Psoas muscle (tissue), 7 donors: ENCODE measurements at regions not wholly inside any gene's neighbourhood (a gene's known extent, or its start where the extent isn't known, plus 50 kb on each side); places are given as distances from the start of the nearest gene placed in this dataset.
A peak's percentile ranks its signal among the peaks of the same experiment; 100 is the strongest.

Source experiments
- ATAC-seq, 4 donors: fragments of 200-7000 bp; cut with Tn5 transposase; one replicate each; pipeline ENCODE4 v1.9.1; 2020; ENCODE audit warnings: moderate library complexity in 3 of 4, mild to moderate bottlenecking in 2 of 4
- DNase-seq, 2 donors: peaks; one replicate each; pipeline ENCODE4 v3.0.0-alpha.2; 2020
- H3K27ac ChIP-seq: fragments of 200-600 bp; one replicate; pipeline ENCODE4 v1.8.0; 2022
- H3K27me3 ChIP-seq, 3 donors: fragments of 200-600 bp in 1 of 3; one replicate each; pipeline versions ENCODE4 v1.6.1 to v1.8.0; 2013 to 2022; ENCODE audit warnings: low read length in 2 of 3, mild to moderate bottlenecking in 2 of 3, moderate library complexity in 1 of 3; ENCODE audit not compliant: insufficient read depth in 3 of 3
- H3K36me3 ChIP-seq, 2 donors: fragments of 200-600 bp in 1 of 2; one replicate each; pipeline versions ENCODE4 v1.6.1 to v1.8.0; 2013 to 2022; ENCODE audit warnings: low read depth in 1 of 2, mild to moderate bottlenecking in 1 of 2, moderate library complexity in 1 of 2; ENCODE audit not compliant: insufficient read depth in 1 of 2
- H3K4me1 ChIP-seq: fragments of 200-600 bp; one replicate; pipeline ENCODE4 v1.8.0; 2022
- H3K4me3 ChIP-seq: fragments of 200-600 bp; one replicate; pipeline ENCODE4 v1.8.0; 2022; ENCODE audit warnings: mild to moderate bottlenecking
- H3K9me3 ChIP-seq: fragments of 200-600 bp; one replicate; pipeline ENCODE4 v1.8.0; 2022
- WGBS, 3 donors: extraction: QIAGEN DNeasy Blood & Tissue Kit; methylation state at CpG; one replicate each; pipeline versions ENCODE4 v1.1.6 to v1.1.7; 2013; 5-methylcytosine and 5-hydroxymethylcytosine counted together
- intact Hi-C, 2 donors: fragments of 100-400 bp; cut with DNase I; formaldehyde crosslinking; loops; one replicate each; pipeline versions ENCODE4 v1.11.0 to v1.14.2; 2022
- TF ChIP-seq, protein P1 (sequence below): fragments of 200-600 bp; IDR thresholded peaks from one replicate; pipeline ENCODE4 v1.8.0; 2022; ENCODE audit warnings: antibody characterized with exemption
- donor health status: healthy with polysubstance abuse.
- donor health status: DM: no; HTN: no; CAD: no; lungs with moderate emphysema.
- donor health status: Bipolar disorder and iron deficiency.
- donor health status: healthy.
- donor health status: DM: yes; HTN: yes; CAD: no.
- donor health status: DM: no; HTN: no; CAD: no.
- donor health status: DM: yes; HTN: yes; CAD: no.

DNA sequence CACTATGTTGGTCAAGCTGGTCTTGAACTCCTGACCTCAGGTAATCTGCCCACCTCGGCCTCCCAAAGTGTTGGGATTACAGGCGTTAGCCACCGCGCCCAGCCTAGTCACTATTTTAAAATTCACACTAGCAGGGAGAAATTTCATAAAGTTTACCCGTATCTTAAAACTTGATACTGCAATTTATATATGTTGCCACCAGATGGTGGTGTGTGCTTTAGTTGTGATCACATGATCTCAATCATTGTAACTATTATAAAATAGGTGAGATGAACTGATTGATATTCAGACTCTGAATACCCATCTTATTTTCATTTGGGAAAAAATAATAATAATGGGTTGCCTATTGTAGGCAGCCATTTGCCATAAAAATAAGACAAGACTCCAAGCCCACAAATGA, 1330.4 kb upstream of the WWC1 start:
- intact Hi-C loops, result no loop called here

GRCh38 chr5:166961913-166962312, 1329.5 kb upstream of the WWC1 start:
- DNase-seq (no peak), ATAC-seq (no peak)
- 82 to 89% (median 85%) methylated on average over 4 of the region's 4 CpGs for WGBS, 3 donors
- H3K36me3 ChIP-seq, result no peaks in the 10 kb centered on the region
- intact Hi-C loops, result no loop called here
- no peaks in the 10 kb centered on the region for H3K4me1 ChIP-seq
- H3K27ac ChIP-seq, result no peak overlapping the region
- TF ChIP-seq, protein P1, sequence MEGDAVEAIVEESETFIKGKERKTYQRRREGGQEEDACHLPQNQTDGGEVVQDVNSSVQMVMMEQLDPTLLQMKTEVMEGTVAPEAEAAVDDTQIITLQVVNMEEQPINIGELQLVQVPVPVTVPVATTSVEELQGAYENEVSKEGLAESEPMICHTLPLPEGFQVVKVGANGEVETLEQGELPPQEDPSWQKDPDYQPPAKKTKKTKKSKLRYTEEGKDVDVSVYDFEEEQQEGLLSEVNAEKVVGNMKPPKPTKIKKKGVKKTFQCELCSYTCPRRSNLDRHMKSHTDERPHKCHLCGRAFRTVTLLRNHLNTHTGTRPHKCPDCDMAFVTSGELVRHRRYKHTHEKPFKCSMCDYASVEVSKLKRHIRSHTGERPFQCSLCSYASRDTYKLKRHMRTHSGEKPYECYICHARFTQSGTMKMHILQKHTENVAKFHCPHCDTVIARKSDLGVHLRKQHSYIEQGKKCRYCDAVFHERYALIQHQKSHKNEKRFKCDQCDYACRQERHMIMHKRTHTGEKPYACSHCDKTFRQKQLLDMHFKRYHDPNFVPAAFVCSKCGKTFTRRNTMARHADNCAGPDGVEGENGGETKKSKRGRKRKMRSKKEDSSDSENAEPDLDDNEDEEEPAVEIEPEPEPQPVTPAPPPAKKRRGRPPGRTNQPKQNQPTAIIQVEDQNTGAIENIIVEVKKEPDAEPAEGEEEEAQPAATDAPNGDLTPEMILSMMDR, result no peak
- no peaks in the 10 kb centered on the region for H3K9me3 ChIP-seq
- no peak overlapping the region for H3K4me3 ChIP-seq
- no peaks in the 10 kb centered on the region for H3K27me3 ChIP-seq

More for the DNA sequence above, 1330.4 kb upstream of the WWC1 start:
- Histone ChIP-seq H3K4me1 (no peaks in the 10 kb centered on the region), H3K9me3 (no peaks in the 10 kb centered on the region), H3K36me3 (no peaks in the 10 kb centered on the region), H3K27me3 (no peaks in the 10 kb centered on the region), H3K27ac (no peak overlapping the region), H3K4me3 (no peak overlapping the region)
- 81 to 89% (median 85%) methylated on average over 5 of the region's 5 CpGs for WGBS, 3 donors
- no peak for DNase-seq
- no peak for ATAC-seq
- TF ChIP-seq, protein P1, result no peak

DNA sequence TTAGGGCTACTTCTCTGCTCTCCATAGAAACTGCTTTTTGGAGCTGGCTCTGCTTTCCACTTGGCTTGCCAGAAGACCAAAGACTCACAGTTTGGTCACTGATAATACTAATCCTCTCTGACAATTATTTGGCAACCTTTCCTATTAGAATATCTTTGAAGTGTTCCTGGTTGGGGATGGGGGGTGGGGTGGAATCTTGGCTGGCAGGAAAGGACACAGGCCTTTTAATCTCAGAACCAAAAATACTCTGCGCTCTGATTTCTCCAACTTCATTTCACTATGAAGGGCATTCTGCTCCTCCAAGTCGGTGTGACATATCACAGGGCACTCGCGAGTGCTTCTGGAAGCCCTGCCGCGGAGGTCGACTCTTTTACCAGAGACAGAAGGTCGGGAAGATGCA, 1329.0 kb upstream of the WWC1 start:
- H3K4me1 ChIP-seq, result no peaks in the 10 kb centered on the region
- TF ChIP-seq, protein P1, result no peak
- H3K27me3 ChIP-seq, result no peaks in the 10 kb centered on the region
- intact Hi-C loops, result no loop called here
- WGBS, 3 donors, result 55 to 62% (median 61%) methylated on average over 8 of the region's 8 CpGs
- ATAC-seq, result no peak
- no peak overlapping the region for H3K27ac ChIP-seq
- no peaks in the 10 kb centered on the region for H3K36me3 ChIP-seq
- DNase-seq, result no peak
- H3K4me3 ChIP-seq, result no peak overlapping the region
- no peaks in the 10 kb centered on the region for H3K9me3 ChIP-seq

- H3K9me3 ChIP-seq, result no peaks in the 10 kb centered on the region
- no peak overlapping the region for H3K27ac ChIP-seq
- DNase-seq (no peak), ATAC-seq (no peak)
- 83 to 94% (median 90%) methylated on average over 4 to 5 of the region's 5 CpGs for WGBS, 3 donors
- no peaks in the 10 kb centered on the region for H3K27me3 ChIP-seq
- TF ChIP-seq, protein P1, result no peak
- no peaks in the 10 kb centered on the region for H3K4me1 ChIP-seq
- H3K36me3 ChIP-seq, result no peaks in the 10 kb centered on the region
- H3K4me3 ChIP-seq, result no peak overlapping the region
- intact Hi-C loops, result no loop called here
These were observed 1327.8 kb upstream of the WWC1 start for GRCh38 chr5:166963596-166963995.

- peaks cover 0 to 26% (median 3%) of the 10 kb centered on the region in 3 donors for H3K27me3 ChIP-seq
These were observed 1313.5 kb upstream of the WWC1 start for GRCh38 chr5:166977911-166978422.

More at GRCh38 chr5:166977911-166978422, 1313.5 kb upstream of the WWC1 start:
- 36 to 37% (median 37%) methylated on average over 7 of the region's 7 CpGs for WGBS, 3 donors
- H3K4me3 ChIP-seq, result peak overlapping the region; percentile 38
- H3K27ac ChIP-seq, result no peak overlapping the region
- intact Hi-C loops, result no loop called here
- no peaks in the 10 kb centered on the region for H3K36me3 ChIP-seq
- no peak for ATAC-seq
- TF ChIP-seq, protein P1, result no peak
- no peak for DNase-seq
- H3K9me3 ChIP-seq, result no peaks in the 10 kb centered on the region
- H3K4me1 ChIP-seq, result no peaks in the 10 kb centered on the region
